KBM-7 (cell line): ENCODE measurements at regions not wholly inside any gene's neighbourhood (a gene's known extent, or its start where the extent isn't known, plus 50 kb on each side); places are given as distances from the start of the nearest gene placed in this dataset.
"Not testable (repeated sequence)": the region's sequence is repeated elsewhere in the genome, so short reads cannot be mapped to it uniquely, and the experiment has no call there.

Source experiments
- DNase-seq: peaks from one replicate; pipeline ENCODE4 v3.0.0-alpha.2; 2015
- in situ Hi-C: fragments of 300-500 bp; cut with MboI; formaldehyde crosslinking; loops from 2 replicates; pipeline ENCODE4 v1.14.3; 2020; ENCODE audit warnings: low sequenced_read_pairs, low pct_unique_long_range_greater_than_20kb, mixed read lengths

- in situ Hi-C loops, result no loop called here
- DNase-seq, result no peak
Measured at GRCh38 chr3:162390891-162391290, 894.3 kb downstream of the OTOL1 start.

GRCh38 chr3:162391301-162391700, 894.7 kb downstream of the OTOL1 start:
- no peak for DNase-seq

GRCh38 chr3:162395496-162395895, 898.9 kb downstream of the OTOL1 start:
- in situ Hi-C loops, result no loop called here
- no peak for DNase-seq

More at GRCh38 chr3:162391301-162391700, 894.7 kb downstream of the OTOL1 start:
- in situ Hi-C loops, result no loop called here

GRCh38 chr3:162398554-162398953, 901.9 kb downstream of the OTOL1 start:
- in situ Hi-C loops, result no loop called here
- DNase-seq, result no peak

GRCh38 chr3:162400697-162401096, 904.1 kb downstream of the OTOL1 start:
- in situ Hi-C loops, result no loop called here
- no peak for DNase-seq

GRCh38 chr3:162411556-162411955, 914.9 kb downstream of the OTOL1 start:
- in situ Hi-C loops, DNase-seq: not testable (repeated sequence)

- in situ Hi-C loops, result no loop called here
- DNase-seq, result no peak
Measured at GRCh38 chr3:162421721-162422120, 925.1 kb downstream of the OTOL1 start.

GRCh38 chr3:162428192-162428591, 931.6 kb downstream of the OTOL1 start:
- DNase-seq, result no peak

GRCh38 chr3:162435750-162436149, 939.1 kb downstream of the OTOL1 start:
- in situ Hi-C loops, result no loop called here
- no peak for DNase-seq

More at GRCh38 chr3:162428192-162428591, 931.6 kb downstream of the OTOL1 start:
- in situ Hi-C loops, result no loop called here

GRCh38 chr3:162436826-162437225, 940.2 kb downstream of the OTOL1 start:
- no peak for DNase-seq
- in situ Hi-C loops, result no loop called here

- in situ Hi-C loops, result no loop called here
- DNase-seq, result no peak
Measured at GRCh38 chr3:162437480-162437879, 940.9 kb downstream of the OTOL1 start.

- no peak for DNase-seq
- in situ Hi-C loops, result no loop called here
Measured at GRCh38 chr3:162441716-162442115, 945.1 kb downstream of the OTOL1 start.

GRCh38 chr3:162443376-162443775, 946.8 kb downstream of the OTOL1 start:
- in situ Hi-C loops, result no loop called here
- DNase-seq, result no peak

GRCh38 chr3:162468791-162469190, 972.2 kb downstream of the OTOL1 start:
- no peak for DNase-seq
- in situ Hi-C loops, result no loop called here

- no peak for DNase-seq
- in situ Hi-C loops, result no loop called here
Measured at GRCh38 chr3:162487138-162487537, 990.5 kb downstream of the OTOL1 start.

- in situ Hi-C loops, result no loop called here
- DNase-seq, result no peak
Measured at GRCh38 chr3:162489853-162490252, 993.2 kb downstream of the OTOL1 start.

- DNase-seq, result no peak
- in situ Hi-C loops, result no loop called here
Measured at GRCh38 chr3:162491952-162492351, 995.3 kb downstream of the OTOL1 start.

- in situ Hi-C loops, result no loop called here
- no peak for DNase-seq
Measured at GRCh38 chr3:162492446-162493081, 996.0 kb downstream of the OTOL1 start.

GRCh38 chr3:162498626-162499025, 1002.0 kb downstream of the OTOL1 start:
- DNase-seq, result no peak
- in situ Hi-C loops, result no loop called here

- in situ Hi-C loops, result no loop called here
- DNase-seq, result no peak
Measured at GRCh38 chr3:162507397-162507796, 1010.8 kb downstream of the OTOL1 start.

- in situ Hi-C loops, result no loop called here
Measured at GRCh38 chr3:162512488-162512887, 1015.9 kb downstream of the OTOL1 start.

More at GRCh38 chr3:162512488-162512887, 1015.9 kb downstream of the OTOL1 start:
- no peak for DNase-seq
